HG02798 (cell line): ENCODE measurements at regions not wholly inside any gene's neighbourhood (a gene's known extent, or its start where the extent isn't known, plus 50 kb on each side); places are given as distances from the start of the nearest gene placed in this dataset.
"Not testable (repeated sequence)": the region's sequence is repeated elsewhere in the genome, so short reads cannot be mapped to it uniquely, and the experiment has no call there.

ENCODE experiments used
- ATAC-seq: cut with Tn5 transposase; IDR thresholded peaks from one replicate; pipeline ENCODE4 v1.9.1; 2021; ENCODE audit warnings: mild to moderate bottlenecking; ENCODE audit not compliant: unreplicated experiment, poor library complexity

DNA sequence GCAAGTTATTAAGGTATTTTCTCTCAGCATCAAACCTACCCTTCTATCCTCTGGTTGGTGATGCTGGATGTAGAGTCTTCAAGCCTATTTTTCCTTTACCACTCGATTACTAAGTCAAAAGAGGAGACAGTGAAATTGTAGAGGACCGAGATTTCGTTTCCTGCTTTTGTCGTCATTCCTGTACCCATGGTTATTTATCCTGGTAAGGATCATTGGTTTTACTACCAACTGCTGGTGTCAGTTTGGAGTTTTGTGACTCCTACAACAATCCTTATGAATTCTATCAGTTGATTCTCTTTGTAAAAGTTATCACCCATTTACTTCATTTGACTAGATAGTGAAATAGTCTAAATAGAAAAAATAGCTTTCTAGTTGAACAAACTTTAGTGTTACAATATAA, 2028.2 kb upstream of the ACO1 start:
- no peak for ATAC-seq

DNA sequence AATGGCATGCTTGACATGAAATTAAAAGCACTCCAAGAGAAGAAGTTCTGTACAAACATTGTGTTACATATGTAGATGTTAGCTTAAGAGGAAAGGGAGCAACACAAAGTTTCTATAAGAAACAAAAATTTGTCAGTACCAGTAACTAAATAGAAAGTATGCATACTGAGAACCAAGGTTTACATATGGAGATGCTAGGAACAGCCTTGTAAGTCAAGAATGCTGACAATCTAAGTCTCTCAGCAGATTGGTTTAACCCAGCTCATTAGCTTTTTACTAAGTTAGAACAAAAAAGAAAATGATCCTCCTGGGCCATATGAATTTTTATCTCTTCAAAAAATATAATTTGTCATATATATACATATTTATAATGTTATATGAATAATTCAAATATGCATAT, 2022.1 kb upstream of the ACO1 start:
- no peak for ATAC-seq

DNA sequence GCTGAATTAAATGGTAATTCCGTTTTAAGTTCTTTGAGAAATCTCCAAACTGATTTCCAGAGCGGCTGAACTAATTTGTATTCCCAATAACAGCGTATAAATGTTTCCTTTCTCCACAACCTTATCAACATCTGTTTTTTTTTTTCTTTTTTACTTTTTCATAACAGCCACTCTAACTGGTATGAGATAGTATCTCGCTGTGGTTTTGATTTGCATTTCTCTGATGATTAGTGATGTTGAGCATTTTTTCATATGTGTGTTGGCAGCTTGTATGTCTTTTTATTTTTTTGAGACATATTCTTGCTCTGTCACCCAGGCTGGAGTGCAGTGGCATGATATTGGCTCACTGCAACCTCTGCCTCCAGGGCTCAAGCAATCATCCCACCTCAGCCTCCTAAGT, 2018.3 kb upstream of the ACO1 start:
- ATAC-seq: not testable (repeated sequence)

DNA sequence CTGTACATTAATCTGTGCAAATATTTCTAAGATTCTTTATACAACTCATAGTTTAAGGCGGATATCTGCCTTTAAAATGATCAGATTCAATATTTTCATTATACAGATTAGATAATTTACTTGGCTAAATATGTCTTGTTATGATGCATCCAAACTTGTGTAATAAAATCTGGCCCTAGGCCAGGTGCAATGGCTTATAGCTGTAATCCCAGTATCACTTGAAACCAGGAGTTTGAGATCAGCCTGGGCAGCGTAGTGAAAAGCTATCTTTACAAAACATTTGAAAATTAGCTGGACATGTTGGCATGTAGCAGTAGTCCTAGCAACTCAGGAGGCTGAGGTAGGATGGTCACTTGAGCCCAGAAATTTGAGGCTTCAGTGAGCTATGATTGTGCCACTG, 2002.2 kb upstream of the ACO1 start:
- ATAC-seq: no peak

DNA sequence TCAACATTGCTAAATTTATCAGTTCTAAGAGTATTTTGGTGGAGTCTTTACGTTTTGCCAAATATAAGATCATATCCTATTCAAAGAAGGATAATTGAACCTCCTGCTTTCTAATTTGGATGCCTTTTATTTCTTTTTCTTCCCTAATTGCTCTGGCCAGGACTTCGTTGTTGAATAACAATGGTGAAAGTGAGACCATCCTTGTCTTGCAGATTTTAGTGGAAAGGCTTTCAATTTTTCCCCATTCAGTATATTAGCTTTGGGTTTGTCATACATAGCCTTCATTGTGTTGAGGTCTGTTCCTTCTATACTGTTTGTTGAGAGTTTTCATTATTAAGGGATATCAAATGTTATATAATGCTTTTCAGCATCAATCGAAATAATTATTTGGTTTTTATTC, 1974.2 kb upstream of the ACO1 start:
- ATAC-seq: no peak

DNA sequence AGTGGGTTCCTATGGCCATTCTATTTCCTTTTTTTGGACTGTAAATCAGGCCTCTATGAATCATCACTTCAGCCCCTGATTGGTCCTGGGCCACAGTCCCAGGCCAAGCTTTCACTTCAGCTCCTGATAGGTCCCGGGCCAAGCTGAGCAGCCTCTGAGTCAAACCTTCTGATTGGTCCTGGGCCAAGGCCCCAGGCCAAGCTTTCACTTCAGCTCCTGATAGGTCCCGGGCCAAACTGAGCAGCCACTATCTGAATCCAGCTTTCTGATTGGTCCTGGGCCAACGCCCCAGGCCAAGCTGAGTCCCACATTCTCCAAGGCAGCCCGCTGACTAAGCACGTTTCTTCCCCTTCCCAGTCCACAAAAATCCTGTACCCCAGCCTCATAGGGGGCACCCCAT, 1972.9 kb upstream of the ACO1 start:
- no peak for ATAC-seq

DNA sequence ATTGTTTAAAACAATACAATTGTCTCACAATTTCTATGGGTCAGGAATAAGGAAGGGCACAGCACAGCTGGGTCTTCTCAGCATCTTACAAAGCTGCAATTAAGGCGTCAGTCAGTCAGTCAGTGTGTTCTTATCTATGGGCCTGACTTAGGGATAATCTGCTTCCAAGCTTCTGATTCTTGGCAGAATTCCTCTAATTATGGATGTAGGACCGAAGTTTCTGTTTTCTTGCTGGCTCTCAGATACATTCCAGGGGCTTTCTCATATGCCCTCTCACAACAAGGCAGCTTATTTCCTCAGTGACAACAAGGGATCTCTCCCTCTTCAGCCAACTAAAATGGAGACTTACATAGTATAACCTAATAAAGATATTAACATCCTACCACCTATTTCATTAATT, 1925.3 kb upstream of the ACO1 start:
- ATAC-seq: no peak

DNA sequence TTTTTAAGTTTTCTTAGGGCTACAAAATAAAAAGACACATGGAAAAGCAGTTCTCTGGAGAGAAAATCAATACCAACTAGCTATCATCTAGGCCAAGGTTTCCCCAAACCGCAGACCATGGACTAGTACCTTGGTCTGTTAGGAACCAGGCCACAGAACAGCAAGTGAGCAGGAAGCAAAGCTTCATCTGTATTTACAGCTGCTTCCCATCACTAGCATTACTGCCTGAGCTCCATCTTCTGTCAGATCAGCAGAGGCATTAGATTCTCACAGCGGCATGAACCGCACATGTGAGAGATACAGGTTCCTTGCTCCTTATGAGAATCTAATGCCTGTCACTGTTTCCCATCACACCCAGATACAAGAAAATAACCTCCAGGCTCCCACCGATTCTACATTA, 1907.6 kb upstream of the ACO1 start:
- no peak for ATAC-seq

DNA sequence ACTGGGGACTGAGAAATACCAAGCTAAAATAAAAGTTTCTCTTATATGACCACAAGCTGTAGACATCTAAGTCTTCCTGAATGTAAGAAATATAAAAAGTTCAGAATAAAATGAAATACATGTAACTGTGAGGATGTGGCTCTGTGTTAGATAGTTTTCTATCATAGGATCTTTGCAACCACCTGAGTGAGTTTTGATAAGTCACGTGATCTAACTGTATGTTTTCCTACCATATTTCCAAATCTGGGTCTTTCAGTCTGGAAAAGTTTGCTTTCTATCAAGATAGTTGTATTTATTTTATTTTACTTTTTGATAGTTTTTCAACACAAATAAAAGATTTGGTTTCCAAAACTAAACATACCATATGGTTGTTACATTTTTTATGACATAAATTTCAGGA, 1905.8 kb upstream of the ACO1 start:
- ATAC-seq: no peak

DNA sequence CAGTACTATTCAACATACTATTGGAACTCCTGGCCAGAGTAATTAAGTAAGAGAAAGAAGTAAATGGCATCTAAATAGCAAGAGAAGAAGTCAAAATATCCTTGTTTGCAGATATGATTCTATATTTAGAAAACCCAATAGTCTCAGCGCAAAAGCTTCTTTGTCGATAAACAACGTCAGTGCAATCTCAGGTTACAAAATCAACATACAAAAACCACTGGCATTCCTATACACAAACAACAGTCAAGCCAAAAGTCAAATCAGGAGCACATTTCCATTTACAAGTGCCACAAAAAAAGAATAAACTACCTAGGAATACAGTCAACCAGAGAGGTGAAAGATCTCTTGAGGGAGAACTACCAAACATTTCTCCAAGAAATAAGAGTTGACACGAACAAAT, 1901.9 kb upstream of the ACO1 start:
- no peak for ATAC-seq

DNA sequence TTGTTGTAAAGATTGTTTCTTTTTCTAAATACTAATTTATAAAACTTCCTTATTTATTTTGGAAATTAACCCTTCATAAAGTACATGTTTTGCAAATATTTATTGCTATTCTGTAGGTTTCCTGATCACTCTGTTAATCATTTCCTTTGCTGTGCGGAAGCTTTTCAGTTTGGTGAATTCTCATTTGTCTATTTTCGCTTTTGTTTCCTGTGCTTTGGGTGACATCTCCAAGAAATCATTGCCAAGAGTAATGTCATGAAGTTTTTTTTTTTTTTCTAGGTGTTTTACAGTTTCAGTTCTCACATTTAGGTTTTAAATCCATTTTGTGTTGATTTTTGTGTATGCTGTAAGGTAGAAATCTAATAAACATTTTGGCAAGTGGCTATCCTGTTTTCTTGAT, 1899.8 kb upstream of the ACO1 start:
- no peak for ATAC-seq

DNA sequence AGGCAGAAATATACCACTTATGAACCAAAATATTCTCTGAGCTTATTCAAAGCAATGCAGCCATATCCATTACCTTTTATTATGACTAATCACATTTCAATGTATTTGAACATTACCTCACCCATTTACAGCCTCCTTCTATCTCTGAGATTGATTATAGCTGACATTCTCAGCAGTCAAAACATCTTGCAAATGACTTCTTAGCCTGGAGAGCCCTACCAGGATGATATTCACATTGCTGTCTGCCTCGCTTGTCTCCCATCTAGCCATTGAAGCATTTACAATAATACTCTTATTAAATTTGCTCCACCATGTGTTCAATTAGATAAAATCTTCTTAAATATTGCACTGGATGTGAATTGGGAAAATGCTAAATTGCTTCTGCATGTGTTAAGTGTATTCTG, 1879.9 kb upstream of the ACO1 start:
- ATAC-seq: no peak

DNA sequence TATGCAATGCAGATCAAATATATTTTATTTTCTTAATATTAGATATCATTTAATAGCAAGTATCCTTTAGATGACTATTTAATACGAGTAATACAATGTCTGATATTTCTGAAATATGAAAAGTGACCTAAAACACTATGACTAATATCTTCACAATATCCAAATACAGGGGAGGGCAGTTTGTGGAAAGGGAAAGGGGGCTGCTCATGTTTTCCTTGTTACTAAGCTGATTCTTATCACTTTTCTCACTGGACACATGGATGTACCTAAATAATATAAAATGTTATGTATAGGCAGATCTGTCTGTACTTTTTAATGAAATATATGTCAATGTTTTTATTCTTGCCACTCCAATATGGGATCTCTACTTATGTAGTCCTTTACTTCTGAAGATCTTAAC, 1879.1 kb upstream of the ACO1 start:
- ATAC-seq: no peak

DNA sequence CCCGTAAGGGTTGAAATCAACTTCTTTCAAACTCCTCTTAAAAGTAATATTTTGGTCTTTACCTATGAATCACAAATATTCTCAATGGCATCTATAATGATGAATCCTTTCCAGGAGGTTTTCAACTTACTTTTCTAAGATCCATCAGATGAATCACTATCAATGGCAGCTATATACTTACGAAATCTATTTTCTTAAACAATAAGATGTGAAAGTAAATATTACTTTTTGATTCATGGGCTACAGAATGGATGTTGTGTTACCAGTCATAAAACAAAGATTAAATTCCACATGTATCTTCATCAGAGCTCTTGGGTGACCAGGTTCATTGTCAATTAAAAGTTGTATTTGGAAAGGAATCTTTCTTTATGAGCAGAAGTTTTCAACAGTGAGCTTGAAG, 1877.7 kb upstream of the ACO1 start:
- ATAC-seq: no peak

DNA sequence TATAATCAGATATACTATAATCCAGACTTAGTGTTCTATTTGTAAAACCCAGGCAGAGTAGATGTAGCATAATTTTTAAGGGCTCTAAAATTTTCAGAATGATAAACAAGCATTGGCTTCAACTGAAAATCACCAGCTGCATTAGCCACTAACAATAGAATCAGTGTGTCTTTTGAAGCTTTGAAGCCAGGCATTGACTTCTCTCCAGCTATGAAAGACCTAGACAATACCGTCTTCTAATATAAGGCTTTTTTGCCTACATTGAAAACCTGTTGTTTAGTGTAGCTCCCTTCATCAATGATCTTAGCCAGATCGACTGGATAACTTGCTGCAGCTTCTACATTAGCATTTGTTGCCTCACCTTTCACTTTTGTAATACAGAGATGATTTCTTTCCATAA, 1877.3 kb upstream of the ACO1 start:
- no peak for ATAC-seq

DNA sequence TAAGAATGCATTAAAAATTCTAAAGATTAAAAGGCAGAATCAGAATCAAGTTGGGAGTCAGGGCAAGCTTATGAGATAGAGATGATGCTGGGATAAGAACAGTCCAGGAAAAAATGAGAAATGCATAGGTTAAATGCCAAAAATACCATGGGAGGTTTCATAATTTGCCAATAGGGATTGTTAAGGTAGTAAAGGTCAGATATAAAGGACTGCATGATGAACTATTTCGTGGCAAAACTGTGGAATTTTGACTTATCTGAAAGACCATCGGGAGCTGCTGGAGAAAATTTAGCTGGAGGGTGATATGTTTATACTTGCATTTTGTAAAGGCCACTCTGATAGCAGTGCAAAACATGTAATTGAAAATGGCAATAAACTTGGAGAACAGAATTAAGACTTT, 1872.8 kb upstream of the ACO1 start:
- ATAC-seq: no peak

DNA sequence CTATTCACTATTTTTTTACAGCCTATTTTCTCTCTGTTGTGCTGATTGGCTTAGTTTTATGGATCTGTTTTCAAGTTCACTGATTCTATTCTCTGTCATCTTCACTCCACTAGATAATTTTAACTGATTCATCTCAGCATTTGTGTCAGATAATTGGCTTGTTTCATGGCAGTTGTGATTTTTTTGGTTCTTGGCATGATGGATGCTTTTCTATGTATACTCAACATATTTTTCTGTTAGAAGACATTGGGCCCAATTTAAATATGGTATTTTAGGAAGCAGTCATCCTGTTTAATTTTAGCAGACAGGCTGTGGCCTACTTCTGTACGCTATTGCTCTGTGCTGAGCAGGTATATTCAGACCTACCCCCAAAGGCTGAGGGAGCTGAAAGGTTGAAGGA, 1865.3 kb upstream of the ACO1 start:
- ATAC-seq: no peak

DNA sequence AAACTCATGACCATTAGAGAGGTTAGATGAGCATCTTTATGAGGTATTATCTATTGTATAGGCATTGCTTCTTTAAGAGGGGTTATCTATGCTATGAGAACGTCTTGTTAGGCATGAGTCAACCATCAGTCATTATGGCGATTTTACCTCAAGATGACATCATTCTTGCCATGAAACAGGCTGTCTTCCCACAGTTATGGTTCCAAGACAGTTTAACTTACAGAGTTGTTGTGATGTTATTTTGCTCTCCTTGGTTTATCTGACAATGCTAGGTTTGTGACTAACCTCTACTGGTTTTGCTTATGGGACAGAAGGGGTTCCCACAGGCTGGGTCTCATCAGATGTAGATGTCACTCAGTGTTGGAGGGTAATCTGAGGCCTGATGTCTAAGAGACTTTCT, 1864.7 kb upstream of the ACO1 start:
- no peak for ATAC-seq

DNA sequence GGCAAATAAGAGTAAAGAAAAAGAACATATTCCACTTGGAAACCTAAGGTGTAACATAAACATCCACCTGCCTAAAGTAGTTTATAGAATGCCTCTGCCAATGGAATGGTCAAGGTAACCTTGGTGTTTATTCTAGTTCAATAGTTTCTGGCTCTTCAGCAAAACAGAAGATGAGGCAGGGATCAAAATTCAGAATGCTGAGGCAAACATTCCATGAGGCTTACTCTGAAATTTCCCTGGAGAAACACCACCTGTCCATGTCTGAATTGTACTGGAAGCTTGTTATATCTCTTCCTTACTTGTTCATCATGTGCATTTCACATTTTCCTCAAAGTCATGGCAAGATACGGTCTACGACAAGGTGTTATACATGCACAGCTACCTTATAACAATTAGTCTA, 1862.4 kb upstream of the ACO1 start:
- no peak for ATAC-seq

DNA sequence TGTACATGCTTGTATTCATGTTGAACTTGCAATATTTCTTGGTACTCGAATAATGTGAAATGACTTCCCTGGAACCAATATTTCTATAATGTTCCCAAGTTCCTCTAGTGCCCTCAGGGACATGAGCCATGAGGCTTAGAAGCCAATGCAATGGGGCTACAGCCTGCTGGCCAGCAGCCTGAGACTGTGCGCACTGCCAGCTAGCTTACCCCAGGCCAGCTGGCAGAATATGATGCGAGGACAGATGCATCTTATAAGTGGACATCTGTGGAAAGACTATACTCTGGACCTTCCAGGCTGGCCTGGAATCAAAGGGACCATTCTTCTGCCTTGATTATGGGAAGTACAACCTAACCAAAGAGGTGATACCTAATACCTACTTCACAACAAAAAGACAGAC, 1862.0 kb upstream of the ACO1 start:
- ATAC-seq: no peak

DNA sequence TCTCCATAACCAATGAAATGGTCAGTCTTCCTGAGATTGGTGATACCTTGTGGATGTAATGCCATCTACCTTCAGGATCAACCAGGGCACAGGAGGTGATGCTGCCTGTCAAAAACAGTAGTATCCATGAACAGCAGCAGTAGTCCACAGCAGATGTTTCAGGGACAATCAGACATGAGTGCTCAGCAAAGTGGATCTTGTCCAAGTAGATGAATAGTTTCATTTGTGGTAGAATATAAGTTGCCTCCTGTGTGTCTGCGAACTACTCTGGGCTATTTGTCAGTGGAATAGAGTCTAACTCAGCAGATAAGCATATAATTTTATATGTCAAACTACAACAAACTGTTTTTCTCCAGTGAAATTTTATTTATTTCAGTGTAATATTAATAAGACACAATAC, 1860.1 kb upstream of the ACO1 start:
- ATAC-seq: no peak

DNA sequence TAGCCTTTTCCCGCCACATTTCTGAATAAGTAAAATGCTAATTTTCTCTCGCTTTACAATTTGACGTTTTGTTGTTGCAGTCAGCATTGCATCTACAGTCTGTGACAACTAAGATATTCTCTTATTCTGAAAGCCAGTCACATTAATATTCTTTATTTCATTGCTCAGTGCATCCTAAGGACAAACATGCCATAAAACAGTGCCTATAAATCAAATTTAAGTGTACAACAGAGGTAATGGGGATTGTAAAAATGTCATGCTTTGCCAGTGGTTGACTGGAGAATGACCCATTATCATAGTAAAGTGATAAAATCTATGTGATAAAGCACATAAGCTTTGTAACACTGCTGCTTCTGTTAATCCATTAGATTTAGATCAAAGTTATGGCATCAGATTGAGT, 1850.0 kb upstream of the ACO1 start:
- no peak for ATAC-seq

DNA sequence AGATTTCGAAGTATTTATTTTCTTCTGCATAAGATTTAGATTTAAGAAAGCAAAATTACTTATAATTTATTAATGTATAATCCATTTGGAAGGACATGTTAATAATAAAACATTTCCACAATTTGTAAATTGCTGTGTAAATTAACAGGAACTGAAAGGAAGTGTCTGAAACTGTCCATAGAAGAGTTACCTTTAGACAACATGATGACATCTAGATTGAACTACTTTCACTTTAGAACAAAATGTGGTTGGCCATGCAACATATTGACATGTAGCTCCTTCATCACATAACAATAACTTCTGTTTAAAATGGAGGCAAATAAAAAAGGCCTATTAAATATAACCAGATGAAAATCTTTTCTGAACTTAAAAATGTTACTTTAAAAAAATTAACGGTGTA, 1849.5 kb upstream of the ACO1 start:
- ATAC-seq: no peak

DNA sequence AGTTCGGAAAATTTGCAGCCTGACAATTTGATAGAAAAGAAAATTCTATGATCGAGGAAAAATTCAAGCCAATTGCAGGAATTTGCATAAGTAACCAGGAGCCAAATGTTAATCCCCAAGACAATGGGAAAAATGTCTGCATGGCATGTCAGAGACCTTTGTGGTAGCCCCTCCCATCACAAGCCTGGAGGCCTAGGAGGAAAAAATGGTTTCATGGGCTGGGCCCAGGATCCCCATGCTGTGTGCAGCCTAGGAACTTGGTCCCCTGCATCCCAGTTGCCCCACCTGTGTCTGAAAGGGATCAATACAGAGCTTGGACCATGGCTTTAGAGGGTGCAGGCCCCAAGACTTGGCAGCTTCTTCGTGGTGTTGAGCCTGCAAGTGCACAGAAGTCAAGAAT, 1847.9 kb upstream of the ACO1 start:
- no peak for ATAC-seq
